Testis (tissue), 2 donors: ENCODE measurements at regions not wholly inside any gene's neighbourhood (a gene's known extent, or its start where the extent isn't known, plus 50 kb on each side); places are given as distances from the start of the nearest gene placed in this dataset.

Experiments
- DNase-seq: peaks from one replicate; pipeline ENCODE4 v3.0.0-alpha.2; 2019
- H3K27ac ChIP-seq, 2 donors: fragments of 200-600 bp; sonication (generic); one replicate each; pipeline ENCODE4 v1.5.1; 2019
- H3K27me3 ChIP-seq: fragments of 200-600 bp; sonication (generic); one replicate; pipeline ENCODE4 v1.5.1; 2019
- H3K36me3 ChIP-seq: fragments of 200-600 bp; sonication (generic); one replicate; pipeline ENCODE4 v1.5.1; 2017; ENCODE audit warnings: low read depth; ENCODE audit errors: missing control alignments
- H3K4me1 ChIP-seq: fragments of 200-600 bp; sonication (generic); one replicate; pipeline ENCODE4 v1.5.1; 2019
- H3K4me3 ChIP-seq, 2 donors: fragments of 200-600 bp; sonication (generic); one replicate each; pipeline ENCODE4 v1.5.1; 2017 to 2019
- H3K9me3 ChIP-seq: fragments of 200-600 bp; sonication (generic); one replicate; pipeline ENCODE4 v1.5.1; 2017
- CTCF ChIP-seq, 3 experiments: fragments of 450-650 bp in 2 of 3; fragments of 200-600 bp in 1 of 3; sonication (generic) in 1 of 3; IDR thresholded peaks; one replicate each; pipeline ENCODE4 v1.5.1; 2016 to 2019; ENCODE audit warnings: antibody characterized with exemption in 3 of 3, mild to moderate bottlenecking in 2 of 3, moderate library complexity in 1 of 3
- POLR2A ChIP-seq: fragments of 450-650 bp; IDR thresholded peaks from one replicate; pipeline ENCODE4 v1.6.1; 2017; ENCODE audit warnings: antibody characterized with exemption, mild to moderate bottlenecking, moderate library complexity
- WGBS, 2 donors: methylation state at CpG; one replicate each; pipeline ENCODE4 v1.1.5; 2018; 5-methylcytosine and 5-hydroxymethylcytosine counted together
- intact Hi-C: fragments of 100-400 bp; cut with DNase I; formaldehyde crosslinking; loops from one replicate; pipeline ENCODE4 v1.15.1; 2023; ENCODE audit warnings: low total_unique reads

- Histone ChIP-seq H3K9me3 (no peaks in the 10 kb centered on the region), H3K27ac (no peak overlapping the region), H3K4me3 (no peak overlapping the region), H3K4me1 (no peaks in the 10 kb centered on the region), H3K36me3 (no peaks in the 10 kb centered on the region), H3K27me3 (no peaks in the 10 kb centered on the region)
- DNase-seq, result no peak
- WGBS, 2 donors, result 91 to 100% methylated on average over 1 of the region's 1 CpG
- intact Hi-C loops, result no loop called here
- TF ChIP-seq CTCF (IDR thresholded peaks at IDR 0.05) (no peak), POLR2A (no peak)
Measured at GRCh38 chr13:80825276-80825675, 484.4 kb upstream of the SPRY2 start.

- Histone ChIP-seq H3K9me3 (no peaks in the 10 kb centered on the region), H3K36me3 (no peaks in the 10 kb centered on the region), H3K4me1 (no peaks in the 10 kb centered on the region), H3K4me3 (no peak overlapping the region), H3K27me3 (no peaks in the 10 kb centered on the region), H3K27ac (no peak overlapping the region)
- intact Hi-C loops, result no loop called here
- TF ChIP-seq CTCF (IDR thresholded peaks at IDR 0.05) (no peak), POLR2A (no peak)
- DNase-seq, result no peak
- WGBS, 2 donors, result 46 to 61% methylated on average over 1 of the region's 1 CpG
Measured at GRCh38 chr13:80824229-80824628, 483.3 kb upstream of the SPRY2 start.

- no peak for DNase-seq
- 38 to 55% methylated on average over 1 of the region's 1 CpG for WGBS, 2 donors
- Histone ChIP-seq H3K27me3 (no peaks in the 10 kb centered on the region), H3K4me3 (no peak overlapping the region), H3K36me3 (no peaks in the 10 kb centered on the region), H3K27ac (no peak overlapping the region), H3K4me1 (no peaks in the 10 kb centered on the region), H3K9me3 (no peaks in the 10 kb centered on the region)
- TF ChIP-seq CTCF (IDR thresholded peaks at IDR 0.05) (no peak), POLR2A (no peak)
- intact Hi-C loops, result no loop called here
Measured at GRCh38 chr13:80823472-80823871, 482.5 kb upstream of the SPRY2 start.

GRCh38 chr13:80821466-80821865 is 480.5 kb upstream of the SPRY2 start:
- H3K27me3 ChIP-seq, result no peaks in the 10 kb centered on the region
- no peaks in the 10 kb centered on the region for H3K36me3 ChIP-seq
- DNase-seq, result no peak
- no peaks in the 10 kb centered on the region for H3K4me1 ChIP-seq
- H3K4me3 ChIP-seq, result no peak overlapping the region
- intact Hi-C loops, result no loop called here
- H3K27ac ChIP-seq, result no peak overlapping the region
- TF ChIP-seq POLR2A (no peak), CTCF (IDR thresholded peaks at IDR 0.05) (no peak)
- H3K9me3 ChIP-seq, result no peaks in the 10 kb centered on the region

GRCh38 chr13:80817979-80818378 is 477.1 kb upstream of the SPRY2 start:
- WGBS, 2 donors, result 89 to 95% methylated on average over 1 of the region's 1 CpG
- no peak overlapping the region for H3K27ac ChIP-seq
- DNase-seq, result no peak
- TF ChIP-seq CTCF (IDR thresholded peaks at IDR 0.05) (no peak), POLR2A (no peak)
- intact Hi-C loops, result no loop called here
- no peaks in the 10 kb centered on the region for H3K9me3 ChIP-seq
- no peaks in the 10 kb centered on the region for H3K36me3 ChIP-seq
- H3K4me3 ChIP-seq, result no peak overlapping the region
- no peaks in the 10 kb centered on the region for H3K27me3 ChIP-seq
- no peaks in the 10 kb centered on the region for H3K4me1 ChIP-seq
